Hepatic stellate cell (primary cell): ENCODE measurements at regions not wholly inside any gene's neighbourhood (a gene's known extent, or its start where the extent isn't known, plus 50 kb on each side); places are given as distances from the start of the nearest gene placed in this dataset.
A peak's percentile ranks its signal among the peaks of the same experiment; 100 is the strongest.
"Not testable (repeated sequence)": the region's sequence is repeated elsewhere in the genome, so short reads cannot be mapped to it uniquely, and the experiment has no call there.

Experiments
- DNase-seq: peaks from one replicate; pipeline ENCODE4 v3.0.0; 2011; ENCODE audit warnings: low spot score

DNA sequence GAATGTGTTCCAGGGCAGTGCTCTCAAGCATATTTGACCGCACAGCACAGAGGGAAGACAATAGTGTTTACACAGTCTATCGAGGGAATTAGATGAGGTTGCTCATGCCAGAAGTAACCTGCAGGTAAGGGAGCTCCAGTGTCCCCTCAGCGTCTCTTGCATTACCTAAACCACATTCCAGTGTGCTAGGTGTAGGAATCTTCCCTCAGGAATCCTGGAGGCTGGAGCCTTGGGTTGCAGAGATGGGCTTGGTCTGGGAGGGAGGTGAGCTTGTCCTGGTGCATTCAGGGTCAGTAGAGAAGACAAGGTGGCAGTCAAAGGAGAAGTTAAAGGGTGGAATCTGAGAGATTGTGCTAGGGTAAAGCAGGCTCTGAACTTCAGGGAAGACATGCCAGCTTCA, 56.3 kb downstream of the SOX14 start:
- no peak for DNase-seq

DNA sequence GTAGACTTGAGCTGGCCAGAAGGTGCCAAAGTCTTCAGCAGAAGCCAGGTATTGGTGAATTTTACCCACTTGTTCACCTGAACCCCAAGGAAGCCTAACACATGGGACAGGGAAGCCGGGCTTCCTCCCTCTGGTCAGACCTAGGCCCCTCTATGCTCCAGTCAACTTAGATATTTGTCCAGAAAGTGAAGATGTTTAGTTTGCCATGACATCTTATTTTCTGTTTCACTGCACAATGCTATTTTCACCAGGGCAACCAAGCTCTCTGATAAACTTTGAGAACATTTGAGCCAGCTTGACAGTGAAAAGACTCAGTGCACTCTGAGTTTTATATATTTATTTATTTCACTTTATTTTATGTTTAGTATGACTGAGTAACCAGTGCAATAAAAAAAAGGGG, 71.0 kb downstream of the SOX14 start:
- DNase-seq: no peak

DNA sequence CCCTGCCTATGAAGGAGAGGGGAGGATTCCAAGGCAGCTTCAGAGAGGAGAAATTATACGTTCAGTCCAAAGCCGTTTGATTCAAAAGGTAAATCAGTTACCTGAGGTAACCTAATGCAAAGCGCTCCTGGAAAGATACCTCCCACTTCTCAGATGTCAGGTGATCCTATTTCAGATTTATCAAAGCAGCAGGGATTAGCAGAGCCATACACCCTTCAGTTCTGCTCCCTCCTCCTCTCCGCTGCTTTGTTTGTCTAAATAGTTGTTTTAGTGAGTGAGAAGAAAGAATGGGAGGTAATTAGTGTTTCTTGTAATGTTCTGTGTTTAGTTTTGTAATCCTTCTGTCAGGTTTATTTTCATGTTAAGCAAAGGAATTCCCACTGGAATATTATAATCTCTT, 81.1 kb downstream of the SOX14 start:
- DNase-seq: no peak

DNA sequence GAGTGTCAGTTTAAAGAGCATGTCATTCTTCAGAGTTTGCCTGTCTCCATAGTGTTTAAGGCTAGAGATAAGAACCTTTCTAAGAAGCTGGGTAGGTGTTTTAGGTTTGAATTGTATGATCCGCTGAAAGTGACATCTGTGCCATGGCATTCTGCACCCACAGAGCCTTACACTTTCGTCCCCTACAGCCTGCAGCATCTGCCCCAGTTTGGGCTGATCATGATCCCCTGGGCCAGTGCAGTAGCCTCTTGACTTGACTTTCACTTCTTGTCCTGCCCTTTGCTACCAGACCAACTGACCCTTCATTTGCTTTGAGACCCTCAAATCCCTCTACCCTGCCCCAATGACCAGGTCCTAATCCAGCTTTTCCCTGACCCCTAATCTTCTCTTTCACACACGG, 81.6 kb downstream of the SOX14 start:
- no peak for DNase-seq

DNA sequence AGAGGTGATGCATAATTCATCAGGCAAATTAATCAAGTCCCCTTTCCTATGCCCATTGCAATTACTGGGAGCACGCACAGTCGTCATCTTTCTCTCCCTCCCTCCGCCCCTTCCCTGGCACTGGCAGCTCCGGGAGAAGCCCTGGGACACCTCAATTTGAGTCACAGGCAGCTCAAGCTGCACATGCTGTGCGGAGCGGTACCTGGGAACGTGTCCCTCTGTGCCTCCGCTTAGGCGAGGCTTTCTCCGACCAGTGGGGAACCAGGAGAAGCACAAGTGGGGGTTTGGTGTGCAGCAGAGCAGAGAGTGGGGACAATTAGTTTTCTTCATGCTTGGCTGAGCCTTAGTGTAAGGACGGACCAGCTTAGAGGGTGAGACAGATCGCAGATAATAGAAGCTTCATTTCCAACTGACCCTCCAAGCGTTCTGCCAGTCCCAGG, 88.3 kb downstream of the SOX14 start:
- DNase-seq: no peak

DNA sequence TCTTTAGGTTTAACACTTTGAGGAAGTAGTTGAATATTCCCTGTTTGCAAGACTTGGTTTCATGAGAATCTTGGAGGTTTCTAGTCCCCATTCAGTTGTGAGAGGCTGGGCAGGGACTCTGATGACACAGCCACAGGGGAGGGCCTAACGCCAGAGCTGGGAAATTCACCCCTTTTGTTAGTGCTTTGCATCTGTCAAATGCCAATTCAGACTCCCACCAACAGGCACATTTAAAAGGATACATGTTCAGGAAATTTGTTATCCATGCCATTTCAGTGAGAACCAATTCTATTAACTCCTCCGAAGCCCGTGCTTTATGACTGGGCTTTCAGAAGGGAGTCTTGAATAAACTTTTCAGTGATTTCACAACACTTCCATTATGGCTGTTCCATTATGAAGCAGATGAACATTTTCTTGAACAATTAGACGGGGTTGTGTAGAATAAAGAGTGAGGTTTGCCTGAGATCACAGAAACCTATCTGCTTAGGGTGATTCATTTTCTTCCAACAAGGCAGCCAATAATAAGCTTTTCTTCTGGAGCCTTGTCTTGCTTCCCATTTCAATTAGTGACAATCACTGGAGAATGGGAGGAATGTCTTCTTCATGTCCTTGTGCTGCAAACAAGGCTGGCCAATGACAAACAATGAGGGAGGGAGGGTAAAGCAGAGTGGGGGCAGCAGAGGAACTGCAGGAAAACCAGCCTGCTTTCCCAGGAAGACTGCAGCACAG, 90.6 kb downstream of the SOX14 start:
- DNase-seq: no peak

DNA sequence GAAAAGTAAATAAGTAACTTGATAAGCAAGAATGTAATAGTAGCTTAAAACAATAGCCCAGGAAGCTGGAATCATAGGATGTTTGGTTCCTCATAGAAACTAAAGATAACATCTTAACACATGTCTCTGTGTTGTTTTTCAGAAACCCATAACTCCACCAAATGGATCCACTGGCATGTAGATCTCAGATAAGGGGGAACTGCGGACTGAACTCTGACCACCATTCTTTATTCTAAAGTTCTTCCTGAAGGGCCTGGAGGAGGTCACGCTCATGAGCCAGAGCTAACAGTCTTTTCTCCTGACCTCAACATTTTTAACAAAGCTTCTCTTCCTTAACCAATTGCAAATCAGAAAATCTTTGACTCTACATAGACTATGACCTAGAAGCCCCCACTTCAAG, 101.9 kb downstream of the SOX14 start:
- DNase-seq: no peak

DNA sequence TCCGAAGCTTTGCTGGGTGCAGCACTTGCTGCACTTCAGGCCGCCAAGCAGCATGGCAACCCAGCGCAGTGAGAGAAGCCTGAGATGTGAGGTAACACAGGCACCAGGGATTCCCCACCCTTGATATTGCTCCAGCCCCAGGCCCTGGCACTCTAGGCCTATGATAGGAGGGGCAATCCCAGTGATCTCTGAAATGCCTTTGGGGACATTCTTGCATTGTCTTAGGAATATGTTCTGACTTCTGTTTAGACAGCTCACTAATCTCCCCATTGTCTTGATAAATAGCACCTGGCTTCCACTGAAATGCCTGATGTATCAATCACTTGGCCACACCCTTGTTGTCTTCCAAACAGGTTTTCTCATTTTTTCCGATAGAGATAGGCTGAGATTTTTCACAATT, 102.8 kb downstream of the SOX14 start:
- DNase-seq: no peak

DNA sequence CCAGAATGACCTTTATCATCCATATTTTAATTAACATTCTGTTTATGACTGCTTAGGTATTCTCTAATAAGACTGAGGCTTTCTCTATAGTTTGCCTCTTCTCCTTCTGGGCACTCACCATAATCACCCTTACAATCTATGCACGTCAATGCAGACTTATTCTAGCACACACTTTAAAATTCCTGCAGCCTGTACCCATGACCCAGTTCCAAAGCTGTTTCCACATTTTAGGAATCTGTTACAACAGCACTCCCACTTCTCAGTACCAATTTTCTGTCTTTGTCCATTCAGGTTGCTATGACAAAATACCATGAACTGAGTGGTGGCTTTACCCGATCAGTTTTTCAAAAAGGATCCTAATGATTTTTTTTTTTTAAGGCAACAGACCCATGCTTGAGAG, 103.5 kb downstream of the SOX14 start:
- no peak for DNase-seq

DNA sequence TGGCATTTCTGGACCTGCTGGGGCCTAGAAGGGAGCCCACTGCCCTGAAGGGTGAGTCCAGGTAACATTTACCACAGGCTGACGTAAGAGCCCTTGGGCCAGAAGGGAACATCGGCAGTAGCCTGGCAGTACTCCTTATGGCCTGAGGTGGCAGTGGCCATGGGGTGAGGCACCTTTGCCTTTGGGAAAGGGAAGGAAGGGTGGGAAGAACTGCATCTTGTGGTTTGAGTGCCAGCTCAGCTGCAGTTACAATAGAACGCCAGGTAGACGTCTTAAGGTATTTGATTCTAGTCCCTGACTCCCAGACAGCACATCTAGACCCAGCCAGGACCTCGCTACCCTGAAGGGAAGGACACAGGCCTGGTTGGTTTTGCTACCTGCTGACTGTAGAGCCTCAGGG, 104.9 kb downstream of the SOX14 start:
- no peak for DNase-seq

DNA sequence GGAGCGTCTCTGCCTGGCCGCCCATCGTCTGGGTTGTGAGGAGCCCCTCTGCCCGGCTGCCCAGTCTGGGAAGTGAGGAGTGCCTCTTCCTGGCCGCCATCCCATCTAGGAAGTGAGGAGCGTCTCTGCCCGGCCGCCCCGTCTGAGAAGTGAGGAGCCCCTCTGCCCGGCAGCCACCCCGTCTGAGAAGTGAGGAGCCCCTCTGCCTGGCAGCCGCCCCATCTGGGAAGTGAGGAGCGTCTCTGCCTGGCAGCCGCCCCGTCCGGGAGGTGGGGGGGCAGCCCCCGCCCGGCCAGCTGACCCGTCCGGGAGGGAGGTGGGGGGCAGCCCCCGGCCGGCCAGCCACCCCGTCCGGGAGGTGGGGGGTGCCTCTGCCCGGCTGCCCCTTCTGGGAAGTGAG, 108.5 kb downstream of the SOX14 start:
- not testable (repeated sequence) for DNase-seq

DNA sequence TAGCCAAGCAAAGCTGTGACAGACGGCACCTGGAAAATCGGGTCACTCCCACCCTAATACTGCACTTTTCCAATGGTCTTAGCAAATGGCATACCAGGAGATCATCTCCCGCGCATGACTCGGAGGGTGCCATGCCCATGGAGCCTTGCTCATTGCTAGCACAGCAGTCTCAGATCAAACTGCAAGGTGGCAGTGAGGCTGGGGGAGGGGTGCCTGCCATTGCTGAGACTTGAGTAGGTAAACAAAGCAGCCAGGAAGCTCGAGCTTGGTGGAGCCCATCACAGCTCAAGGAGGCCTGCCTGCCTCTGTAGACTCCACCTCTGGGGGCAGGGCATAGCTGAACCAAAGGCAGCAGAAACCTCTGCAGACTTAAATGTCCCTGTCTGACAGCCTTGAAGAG, 113.1 kb upstream of the CLDN18 start:
- DNase-seq: not testable (repeated sequence)

DNA sequence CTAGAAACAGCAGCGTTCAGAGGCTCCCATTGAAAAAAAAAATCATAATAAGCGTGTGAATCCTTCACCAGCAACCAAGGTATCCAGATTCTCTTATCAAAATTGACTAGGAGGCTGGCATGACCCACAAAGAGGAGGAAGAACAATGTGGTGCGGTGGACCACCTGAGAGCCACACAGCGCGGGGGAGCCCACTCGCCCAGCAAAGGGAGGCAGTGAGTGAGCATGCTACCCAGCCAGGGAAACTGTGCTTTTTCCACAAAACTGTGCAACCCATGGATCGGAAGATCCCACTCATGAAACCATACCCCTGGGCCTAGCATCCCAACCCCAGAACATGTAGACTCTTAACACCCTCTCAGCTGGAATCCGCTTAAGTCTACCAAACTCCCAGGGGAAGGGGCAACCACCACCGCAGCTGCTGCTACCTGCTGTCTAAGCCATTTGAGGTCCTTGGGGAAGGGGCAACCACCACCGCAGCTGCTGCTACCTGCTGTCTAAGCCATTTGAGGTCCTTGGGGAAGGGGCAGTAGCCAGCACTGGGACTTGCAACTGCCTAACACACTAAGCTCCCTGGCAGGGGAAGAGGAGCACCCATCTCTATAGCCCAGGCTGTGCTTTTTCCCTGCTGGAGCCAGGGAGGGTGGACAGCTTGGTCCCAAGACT, 102.8 kb upstream of the CLDN18 start:
- DNase-seq: no peak

DNA sequence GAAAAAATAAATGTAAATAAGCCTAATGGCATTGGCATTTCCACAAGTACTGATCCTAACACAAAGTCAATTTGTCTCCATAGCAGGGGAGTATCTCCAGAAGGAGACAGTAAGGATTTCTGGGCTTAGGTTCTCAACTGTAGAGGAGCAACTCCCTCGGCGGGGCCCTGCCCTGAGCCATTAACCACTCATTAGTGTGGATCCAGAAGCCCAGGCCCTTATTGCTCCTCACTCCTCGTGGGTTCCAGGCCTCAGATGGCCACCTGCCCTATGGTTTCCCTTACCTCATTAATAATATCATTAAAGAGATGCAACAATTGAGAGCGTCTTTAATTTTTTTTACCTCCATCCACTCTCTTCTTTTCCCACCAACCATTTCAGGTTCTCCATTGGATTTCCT, 85.3 kb upstream of the CLDN18 start:
- DNase-seq: no peak

DNA sequence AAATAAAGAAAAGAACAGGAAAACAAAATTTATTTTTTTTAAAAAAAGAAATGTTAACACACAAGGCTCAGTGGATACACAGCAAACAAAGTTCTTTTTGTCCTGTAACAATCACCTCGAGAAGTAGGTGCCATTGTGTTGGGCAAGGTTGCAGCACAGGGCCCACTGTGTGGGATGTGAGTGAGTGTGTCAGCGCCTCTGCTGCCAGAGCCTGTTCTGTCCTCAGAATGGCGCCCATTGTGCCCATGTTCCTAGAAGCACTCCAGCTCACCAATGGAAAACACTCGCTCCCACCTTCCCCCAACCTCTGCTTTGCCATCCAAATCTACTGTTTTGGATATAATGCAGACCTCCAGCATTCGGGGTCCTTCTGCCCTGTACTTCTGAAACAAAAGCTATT, 84.9 kb upstream of the CLDN18 start:
- DNase-seq: no peak

DNA sequence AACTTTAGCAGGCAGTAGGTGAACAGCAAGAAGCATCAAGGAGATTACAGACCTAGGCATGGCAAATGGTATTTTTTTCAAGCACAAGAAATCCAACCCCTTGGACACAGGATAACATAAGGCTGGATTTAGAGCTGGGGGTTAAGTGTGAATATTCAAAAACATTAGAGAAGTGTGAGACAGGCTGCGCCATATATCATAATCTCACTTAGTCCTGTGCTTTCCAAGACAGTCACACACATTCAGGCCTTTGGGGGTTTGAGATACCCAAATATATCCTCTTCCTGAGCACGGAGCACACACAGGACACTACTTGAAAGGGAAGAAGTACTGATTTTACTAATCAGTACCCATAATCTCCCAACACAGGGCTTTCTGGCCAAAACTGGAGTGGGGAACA, 83.0 kb upstream of the CLDN18 start:
- no peak for DNase-seq

DNA sequence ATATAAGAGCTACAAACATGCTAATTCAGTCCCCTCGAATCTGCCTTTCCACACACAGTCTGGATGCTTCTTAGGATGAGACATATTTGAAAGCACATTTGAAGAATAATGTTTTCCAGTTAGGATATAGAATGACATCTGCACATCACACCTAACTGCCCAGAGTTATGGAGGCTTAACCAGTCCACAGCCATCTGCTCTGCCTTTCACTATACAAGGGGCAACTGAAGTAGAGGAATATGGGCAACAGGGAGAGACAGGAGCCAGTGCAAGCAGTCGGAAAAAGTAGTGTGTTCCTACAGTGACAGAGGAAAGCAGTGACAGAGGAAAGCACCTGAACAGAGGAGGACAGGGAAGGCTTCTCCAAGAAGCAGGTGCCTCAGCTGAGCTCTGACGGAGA, 79.0 kb upstream of the CLDN18 start:
- no peak for DNase-seq

DNA sequence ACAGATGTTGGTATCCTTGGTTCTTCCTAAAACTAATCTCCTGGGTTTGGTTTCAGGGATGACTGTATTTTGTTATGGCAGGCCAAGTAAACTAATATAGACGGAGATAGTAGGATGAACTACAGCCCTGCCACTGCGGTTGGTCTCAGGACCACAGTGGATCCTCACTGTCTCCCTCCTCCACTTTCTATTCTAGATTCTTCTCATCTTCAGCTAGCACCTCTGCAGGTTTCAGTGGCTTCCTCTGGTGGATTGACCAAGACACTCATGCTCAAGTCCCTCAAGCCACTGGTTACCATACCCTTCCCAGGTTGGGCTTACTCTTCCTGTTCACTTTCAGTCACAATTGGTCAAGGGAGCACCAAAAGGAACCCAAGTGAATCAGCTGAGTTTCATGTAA, 71.1 kb upstream of the CLDN18 start:
- no peak for DNase-seq

DNA sequence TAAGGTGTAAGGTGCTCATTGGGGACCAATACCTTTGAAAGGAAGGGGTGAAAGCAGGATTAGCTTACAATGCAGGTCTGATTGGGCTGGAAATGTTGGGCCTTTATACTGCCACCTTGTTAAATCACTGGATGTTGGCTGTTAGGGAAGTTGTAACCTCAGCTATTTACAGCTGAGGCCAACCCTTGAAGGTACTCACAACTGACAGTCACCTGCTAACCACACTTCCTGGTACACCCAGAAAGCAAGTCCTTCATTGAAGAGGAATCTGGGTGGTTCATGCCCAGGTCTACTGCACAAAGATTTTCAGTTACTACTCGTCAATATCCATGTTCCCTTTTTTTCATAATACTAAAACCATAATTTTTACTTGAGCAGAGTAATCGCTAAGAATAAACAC, 65.4 kb upstream of the CLDN18 start:
- DNase-seq: no peak

DNA sequence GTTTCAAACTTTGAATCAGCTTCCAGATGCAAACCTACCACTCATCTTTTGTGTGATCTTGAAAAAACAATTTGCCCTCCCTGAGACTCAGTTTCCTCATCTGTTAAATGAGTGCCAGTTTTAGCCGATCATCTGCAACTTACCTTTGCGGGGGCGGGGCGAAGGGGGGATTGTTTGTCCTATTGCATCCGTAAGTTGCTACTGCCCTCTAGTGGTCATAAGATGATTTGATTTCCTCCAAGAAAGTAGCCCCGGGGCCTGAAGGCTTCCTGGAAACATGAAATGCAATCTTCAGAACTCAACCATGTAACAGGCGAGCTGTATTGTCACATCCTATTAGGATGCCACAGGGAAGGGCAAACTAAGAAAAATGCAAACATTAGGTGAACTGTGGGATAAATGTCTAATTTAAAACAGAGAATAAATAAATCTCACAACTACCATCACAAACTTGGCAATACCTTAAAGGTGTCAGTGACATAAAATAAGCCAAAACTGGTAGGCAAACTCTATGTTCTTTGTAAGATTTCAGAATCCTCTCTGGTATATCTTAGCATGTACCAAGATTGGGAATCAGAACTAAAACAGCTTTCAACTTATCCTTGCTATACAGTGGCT, 63.5 kb upstream of the CLDN18 start:
- DNase-seq: peak; percentile 31

DNA sequence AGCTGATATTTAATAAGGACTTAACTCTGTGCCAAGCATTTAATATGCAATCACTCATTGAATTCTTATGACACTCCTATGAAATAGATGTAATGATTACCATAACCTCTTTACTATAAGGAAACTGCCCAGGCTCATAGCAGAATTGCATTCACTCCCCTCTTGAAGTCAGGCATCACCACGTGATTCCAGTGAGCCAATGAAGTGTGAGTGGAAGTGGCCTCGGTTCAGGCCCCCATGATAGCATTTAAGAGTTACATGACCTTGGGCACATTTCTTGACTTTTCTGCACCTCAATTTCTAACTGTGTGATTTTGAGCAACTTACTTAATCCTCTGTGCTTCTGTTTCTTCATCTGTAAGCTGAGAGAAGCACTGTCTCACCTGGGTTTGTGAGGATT, 62.8 kb upstream of the CLDN18 start:
- no peak for DNase-seq

DNA sequence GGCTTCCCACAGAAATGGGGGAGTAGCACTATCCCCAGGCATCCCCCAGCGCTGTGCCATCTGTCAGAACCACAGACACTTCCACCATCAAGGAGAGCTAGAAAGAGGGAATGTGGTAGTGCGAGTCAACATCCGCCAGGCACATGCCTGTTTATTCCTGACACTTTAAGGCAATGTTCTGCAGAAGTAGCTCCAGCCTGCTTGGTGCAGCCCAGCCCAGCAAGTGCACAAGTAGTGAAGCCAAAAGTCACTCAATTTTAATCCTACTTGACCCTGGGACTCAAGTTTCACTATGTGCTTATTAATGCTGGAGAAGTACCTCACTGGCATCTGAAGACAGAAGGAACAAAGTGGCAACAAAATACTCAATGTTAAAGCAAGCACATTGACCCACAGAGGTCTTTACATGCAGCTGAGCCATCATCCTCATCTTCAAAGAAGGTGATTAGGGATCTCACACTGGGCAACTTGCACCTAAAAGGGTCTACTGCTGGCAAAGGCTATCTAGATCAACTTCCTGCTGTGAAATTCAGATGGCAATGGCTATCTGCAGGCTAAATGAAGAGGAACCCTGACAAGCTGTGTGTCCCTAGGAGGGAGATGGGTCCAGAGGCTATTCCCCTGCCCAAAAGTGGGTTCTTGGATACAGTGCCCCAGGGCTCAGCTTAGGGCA, 61.4 kb upstream of the CLDN18 start:
- no peak for DNase-seq

DNA sequence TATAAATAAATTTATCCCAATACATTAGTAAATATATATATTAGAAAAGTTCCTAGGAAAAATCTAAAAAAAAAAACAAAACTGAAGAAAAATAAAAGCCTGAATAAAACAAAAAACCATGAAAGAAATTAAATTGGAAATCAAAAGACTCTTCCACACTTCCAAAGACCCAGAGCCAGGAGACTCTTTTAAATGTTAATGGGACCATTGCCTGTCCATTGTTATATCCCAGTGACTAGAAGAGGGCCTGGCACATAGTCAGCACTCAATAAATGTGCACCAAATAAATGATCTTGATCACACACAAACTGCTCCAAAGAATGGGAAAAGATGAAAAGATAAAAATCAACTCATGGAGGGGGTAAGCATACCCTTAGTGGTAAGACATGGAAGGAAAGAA, 51.3 kb upstream of the CLDN18 start:
- no peak for DNase-seq
